NOMO-1 (cell line): ENCODE measurements at regions not wholly inside any gene's neighbourhood (a gene's known extent, or its start where the extent isn't known, plus 50 kb on each side); places are given as distances from the start of the nearest gene placed in this dataset.

Source experiments
- DNase-seq, 2 experiments: peaks; one replicate each; lab custom pipeline; 2025; ENCODE audit not compliant: unreplicated experiment in 2 of 2; lab: John Stamatoyannopoulos, UW

- DNase-seq = no peak
These were observed 102.2 kb upstream of the MOCS2 start for GRCh38 chr5:53211799-53212198.

- no peak for DNase-seq
These were observed 109.6 kb upstream of the MOCS2 start for GRCh38 chr5:53219174-53219573.

GRCh38 chr5:53219610-53220009, 110.1 kb upstream of the MOCS2 start:
- no peak for DNase-seq

- no peak for DNase-seq
These were observed 124.3 kb upstream of the MOCS2 start for GRCh38 chr5:53233645-53234405.

- no peak for DNase-seq
These were observed 127.1 kb upstream of the MOCS2 start for GRCh38 chr5:53236683-53237082.

- no peak for DNase-seq
These were observed 128.3 kb upstream of the MOCS2 start for GRCh38 chr5:53237876-53238275.

- no peak for DNase-seq
These were observed 129.9 kb upstream of the MOCS2 start for GRCh38 chr5:53239301-53239990.

- no peak for DNase-seq
These were observed 131.1 kb upstream of the MOCS2 start for GRCh38 chr5:53240661-53241060.

GRCh38 chr5:53241572-53241971, 132.0 kb upstream of the MOCS2 start:
- no peak for DNase-seq

- DNase-seq = no peak
These were observed 133.8 kb upstream of the MOCS2 start for GRCh38 chr5:53243403-53243802.

GRCh38 chr5:53246042-53246836, 136.7 kb upstream of the MOCS2 start:
- DNase-seq = peak in 1 of 2 experiments; percentile 10

GRCh38 chr5:53249529-53250200, 140.1 kb upstream of the MOCS2 start:
- no peak for DNase-seq

- no peak for DNase-seq
These were observed 140.6 kb upstream of the MOCS2 start for GRCh38 chr5:53250201-53250550.

- no peak for DNase-seq
These were observed 143.9 kb upstream of the MOCS2 start for GRCh38 chr5:53253421-53253871.

- DNase-seq = no peak
These were observed 147.2 kb upstream of the MOCS2 start for GRCh38 chr5:53256746-53257145.

- no peak for DNase-seq
These were observed 148.3 kb upstream of the MOCS2 start for GRCh38 chr5:53257806-53258373.

- no peak for DNase-seq
These were observed 149.6 kb upstream of the MOCS2 start for GRCh38 chr5:53259176-53259575.

- DNase-seq = no peak
These were observed 150.9 kb upstream of the MOCS2 start for GRCh38 chr5:53260446-53260845.

GRCh38 chr5:53261245-53261644, 151.7 kb upstream of the MOCS2 start:
- no peak for DNase-seq

- peak in 1 of 2 experiments; percentile 3 for DNase-seq
These were observed 152.9 kb upstream of the MOCS2 start for GRCh38 chr5:53262348-53262970.
